GM23338 (cell line): ENCODE measurements at regions not wholly inside any gene's neighbourhood (a gene's known extent, or its start where the extent isn't known, plus 50 kb on each side); places are given as distances from the start of the nearest gene placed in this dataset.

Source experiments
- CREB1 ChIP-seq: fragments of 250-450 bp; sonication (Bioruptor Pico); IDR thresholded peaks from 2 replicates; pipeline ENCODE4 v1.5.0; 2020; ENCODE audit warnings: low read depth, mild to moderate bottlenecking, moderate library complexity
- CTCF ChIP-seq, 2 experiments: fragments of 200-600 bp in 1 of 2; sonication (generic) in 1 of 2; conservative IDR thresholded peaks; 2 replicates each; pipeline versions ENCODE4 v1.5.1 to v1.6.1; 2016 to 2017; ENCODE audit warnings: antibody characterized with exemption in 2 of 2, low read depth in 2 of 2, mild to moderate bottlenecking in 2 of 2, moderate library complexity in 1 of 2
- EZH2 ChIP-seq: fragments of 200-600 bp; sonication (generic); IDR thresholded peaks from one replicate; pipeline ENCODE4 v1.8.0; 2017; ENCODE audit warnings: antibody characterized with exemption, mild to moderate bottlenecking, low read depth; ENCODE audit not compliant: unreplicated experiment
- EZH2phosphoT487 ChIP-seq: fragments of 200-600 bp; sonication (generic); IDR thresholded peaks from one replicate; pipeline ENCODE4 v1.8.1; 2018; ENCODE audit warnings: antibody characterized with exemption; ENCODE audit not compliant: unreplicated experiment
- POLR2AphosphoS5 ChIP-seq: IDR thresholded peaks from 2 replicates; pipeline ENCODE4 v1.6.1; 2016; ENCODE audit warnings: antibody characterized with exemption, low read depth
- REST ChIP-seq: IDR thresholded peaks from one replicate; pipeline ENCODE4 v1.6.1; 2018; ENCODE audit warnings: antibody characterized with exemption; ENCODE audit not compliant: unreplicated experiment
- STAT1 ChIP-seq: IDR thresholded peaks from one replicate; pipeline ENCODE4 v1.6.1; 2016; ENCODE audit warnings: antibody characterized with exemption; ENCODE audit not compliant: unreplicated experiment

DNA sequence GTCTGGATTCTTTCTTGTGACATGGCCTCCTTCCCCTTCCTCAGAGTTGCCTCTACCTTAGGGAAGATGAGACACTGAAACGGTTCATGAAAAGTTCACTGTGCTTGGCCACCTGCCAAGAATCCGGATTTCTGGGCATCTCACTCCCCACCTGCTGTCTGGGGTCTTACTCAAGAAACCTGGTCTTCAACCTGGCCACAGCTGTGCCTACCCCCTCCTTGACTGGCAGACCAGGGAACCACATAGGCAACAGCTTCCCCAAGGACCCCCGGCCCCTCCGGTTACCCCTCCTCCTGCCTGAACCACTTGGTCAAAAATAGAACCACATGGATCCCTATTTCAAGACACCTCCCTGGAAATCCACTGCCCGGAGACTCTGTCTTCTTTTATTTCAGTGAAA lies 58.7 kb upstream of the NANOS1 start:
- TF ChIP-seq REST (no peak), CTCF (conservative IDR thresholded peaks at IDR 0.05; ENCODE audit: low read depth in 2 of 2) (no peak), POLR2AphosphoS5 (no peak), CREB1 (CRISPR knock-in tag) (no peak), EZH2 (no peak), EZH2phosphoT487 (no peak), STAT1 (no peak)
